Umbilical cord (tissue), 1 donor: ENCODE measurements at regions not wholly inside any gene's neighbourhood (a gene's known extent, or its start where the extent isn't known, plus 50 kb on each side); places are given as distances from the start of the nearest gene placed in this dataset.
"Not testable (repeated sequence)": the region's sequence is repeated elsewhere in the genome, so short reads cannot be mapped to it uniquely, and the experiment has no call there.

ENCODE experiments used
- DNase-seq: peaks from one replicate; pipeline ENCODE4 v3.0.0-alpha.2; 2015; ENCODE audit warnings: low spot score

DNA sequence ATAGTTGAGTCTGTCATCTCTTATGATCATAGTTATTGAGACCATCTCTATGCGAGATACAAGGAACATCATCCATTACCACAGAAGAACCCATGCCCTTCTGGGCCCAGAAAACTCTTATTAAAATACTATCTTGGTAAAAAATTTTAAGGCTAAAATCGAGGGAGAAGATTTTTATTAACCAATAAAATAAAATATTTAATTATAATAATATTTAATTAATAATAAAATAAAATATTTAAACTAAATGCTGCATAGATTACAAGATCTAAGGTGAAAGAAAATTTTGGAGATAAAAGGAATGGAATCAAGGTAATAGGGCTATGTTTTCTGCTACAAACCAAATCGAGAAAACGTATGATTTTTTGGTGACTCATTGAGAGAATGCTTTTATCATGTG is 540.2 kb downstream of the KCNH5 start:
- DNase-seq, result no peak

DNA sequence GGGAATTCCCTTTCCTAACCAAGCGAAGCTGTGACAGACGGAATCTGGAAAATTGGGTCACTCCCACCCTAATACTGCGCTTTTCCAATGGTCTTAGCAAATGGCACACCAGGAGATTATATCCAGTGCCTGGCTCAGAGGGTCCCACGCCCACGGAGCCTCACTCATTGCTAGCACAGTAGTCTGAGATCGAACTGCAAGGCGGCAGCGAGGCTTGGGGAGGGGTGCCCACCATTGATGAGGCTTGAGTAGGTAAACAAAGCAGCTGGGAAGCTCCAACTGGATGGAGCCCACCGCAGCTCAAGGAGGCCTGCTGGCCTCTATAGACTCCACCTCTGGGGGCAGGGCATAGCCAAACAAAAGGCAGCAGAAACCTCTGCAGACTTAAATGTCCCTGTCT is 523.9 kb downstream of the KCNH5 start:
- DNase-seq, result not testable (repeated sequence)

DNA sequence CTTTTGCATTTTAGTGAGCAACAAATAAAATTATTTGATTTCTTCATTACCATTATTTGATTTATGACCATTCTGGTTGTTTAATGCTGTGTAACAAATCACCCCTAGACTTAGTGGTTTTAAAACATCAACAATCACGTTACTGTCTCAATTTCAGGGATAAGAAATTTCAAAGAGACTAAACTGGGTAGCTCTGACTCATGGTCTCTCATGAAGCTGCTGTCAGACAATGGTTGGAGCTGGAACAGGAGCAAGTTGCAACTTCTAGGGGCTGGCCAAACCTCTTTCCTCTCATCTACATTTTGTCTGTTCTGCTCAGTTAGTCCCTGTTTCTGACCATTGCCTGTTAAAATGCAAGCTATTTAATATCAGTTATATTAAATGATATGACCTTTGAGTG is 517.0 kb downstream of the KCNH5 start:
- peak; percentile 20 for DNase-seq

DNA sequence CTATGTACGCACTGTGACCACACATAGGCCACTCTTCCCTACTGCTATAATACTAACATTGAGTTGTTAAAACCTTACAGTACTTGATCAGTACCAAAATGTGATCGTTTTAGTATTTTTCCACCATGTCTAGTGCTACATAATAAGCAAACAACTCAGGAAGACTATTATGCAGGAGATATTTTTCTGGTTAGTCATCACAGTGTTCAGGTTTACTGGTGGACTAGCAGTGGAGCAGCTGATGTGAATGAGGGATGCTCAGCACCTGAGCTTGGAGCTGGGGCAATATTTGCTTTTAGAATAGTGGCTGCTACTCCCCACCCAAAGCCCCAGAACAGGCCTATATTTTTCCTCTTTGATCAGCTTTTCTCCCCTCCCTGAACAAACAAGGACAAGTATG is 513.1 kb downstream of the KCNH5 start:
- DNase-seq, result no peak

DNA sequence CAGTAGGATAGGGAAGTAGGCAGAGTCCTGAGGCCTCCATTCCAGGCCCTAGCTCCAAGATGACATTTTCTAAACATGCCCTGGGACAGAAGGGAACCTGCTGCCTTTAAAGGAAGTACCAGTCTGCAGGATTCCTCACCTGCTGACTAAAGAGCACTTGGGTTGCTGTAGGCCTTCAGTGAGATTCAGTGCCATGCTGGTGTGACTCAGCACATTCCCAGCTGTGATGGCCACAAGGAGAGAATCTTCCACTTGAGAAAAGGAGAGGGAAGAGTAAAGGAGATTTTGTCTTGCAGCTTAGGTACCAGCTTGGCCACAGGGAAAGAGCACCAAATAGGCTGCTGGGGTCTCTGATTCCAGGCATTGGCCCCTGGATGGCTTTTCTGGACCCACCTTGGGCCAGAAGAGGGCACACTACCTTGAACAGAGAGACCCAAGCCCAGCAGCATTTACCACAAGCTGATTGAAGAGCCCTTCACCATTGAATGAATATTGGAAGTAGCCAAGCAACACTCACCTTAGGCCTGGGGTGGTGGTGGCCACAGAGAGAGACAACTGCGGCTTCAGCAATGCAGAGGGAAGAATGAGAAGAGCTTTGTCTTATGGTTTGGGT is 498.3 kb downstream of the KCNH5 start:
- no peak for DNase-seq

DNA sequence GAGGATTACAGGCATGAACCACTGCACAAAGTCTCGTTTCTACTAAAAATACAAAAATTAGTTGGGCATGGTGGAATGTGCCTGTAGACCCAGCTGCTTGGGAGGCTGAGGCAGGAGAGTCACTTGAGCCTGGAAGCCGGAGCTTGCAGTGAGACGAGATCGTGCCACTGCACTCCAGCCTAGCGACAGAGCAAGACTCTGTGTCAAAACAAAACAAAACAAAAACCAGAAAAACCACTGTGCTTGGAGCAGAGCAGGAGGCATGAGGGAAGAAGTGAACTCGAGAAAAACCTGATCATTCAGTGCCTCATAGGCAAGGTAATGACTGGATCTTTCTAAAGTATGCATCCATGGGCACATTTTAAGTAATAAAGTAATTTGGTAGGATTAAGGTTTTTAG is 487.8 kb downstream of the KCNH5 start:
- no peak for DNase-seq

DNA sequence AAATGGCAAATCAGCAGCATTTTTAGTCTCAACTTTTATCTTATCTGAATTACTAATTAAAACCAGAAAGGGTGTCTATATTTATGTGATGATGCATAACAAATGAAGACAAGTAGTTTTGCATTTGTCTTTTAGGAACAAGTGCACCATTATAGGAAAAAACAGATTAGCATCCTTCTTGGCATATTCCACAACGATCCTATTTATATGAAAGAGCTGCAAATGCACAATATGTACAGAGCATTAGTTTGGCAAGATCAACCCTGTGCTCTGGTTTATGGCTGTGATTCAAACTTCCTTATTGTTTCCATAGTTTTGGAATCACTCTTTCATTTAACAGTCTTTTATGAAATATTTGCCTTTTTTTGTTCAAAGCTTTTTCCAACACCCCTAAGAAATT is 486.8 kb downstream of the KCNH5 start:
- no peak for DNase-seq

DNA sequence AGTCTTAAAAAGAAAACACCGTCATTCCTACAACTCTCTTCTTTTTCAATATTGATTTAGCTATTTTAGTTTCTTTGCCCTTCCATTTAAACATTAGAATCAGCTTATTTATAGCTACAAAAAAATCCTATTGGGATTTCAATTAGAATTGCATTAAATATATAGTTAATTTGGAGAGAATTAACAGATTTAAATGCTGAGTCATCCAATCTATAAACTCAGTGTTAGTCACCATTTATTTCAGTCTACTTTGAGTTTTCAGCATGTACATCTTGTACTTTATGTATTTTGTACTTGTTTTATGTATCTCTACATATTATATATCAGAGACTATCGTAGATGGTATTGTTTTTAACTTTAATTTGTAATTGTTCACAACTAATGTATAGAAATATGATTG is 460.0 kb downstream of the KCNH5 start:
- no peak for DNase-seq

DNA sequence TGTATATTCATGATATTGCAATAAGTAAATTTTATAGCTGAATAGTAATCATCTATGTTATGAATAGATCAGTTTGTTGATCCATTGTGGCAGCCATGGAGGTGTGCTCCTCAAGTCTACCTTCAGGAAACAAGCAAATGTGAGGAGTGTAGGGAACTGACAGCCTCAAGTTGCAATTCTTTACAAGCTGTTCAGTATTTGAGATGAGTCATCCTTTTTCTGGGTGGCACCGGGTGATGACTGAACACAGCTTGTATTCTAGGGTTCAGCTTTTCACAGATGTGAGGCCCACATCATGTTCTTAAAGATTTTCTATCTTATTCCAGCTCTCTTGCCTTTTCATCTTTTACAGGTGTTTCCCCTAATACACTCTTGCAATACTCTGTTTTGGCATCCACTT is 452.4 kb downstream of the KCNH5 start:
- DNase-seq, result no peak

DNA sequence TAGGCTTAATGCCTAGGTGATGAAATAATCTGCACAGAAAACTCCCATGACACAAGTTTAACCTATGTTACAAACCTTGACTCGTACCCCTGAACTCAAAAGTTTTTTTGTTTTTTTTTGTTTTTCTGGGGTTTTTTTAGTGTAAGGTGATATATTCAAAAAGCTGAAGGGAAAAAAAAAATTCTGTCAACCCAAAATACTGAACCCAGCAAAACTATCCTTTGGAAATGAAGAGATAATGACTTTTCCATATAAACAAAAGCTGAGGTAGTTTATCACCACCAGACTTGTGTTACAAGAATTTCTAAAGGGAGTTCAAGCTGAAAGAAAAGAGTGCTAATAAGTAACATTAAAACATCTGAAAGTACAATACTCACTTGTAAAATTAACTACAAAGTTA is 448.1 kb downstream of the KCNH5 start:
- DNase-seq, result no peak

DNA sequence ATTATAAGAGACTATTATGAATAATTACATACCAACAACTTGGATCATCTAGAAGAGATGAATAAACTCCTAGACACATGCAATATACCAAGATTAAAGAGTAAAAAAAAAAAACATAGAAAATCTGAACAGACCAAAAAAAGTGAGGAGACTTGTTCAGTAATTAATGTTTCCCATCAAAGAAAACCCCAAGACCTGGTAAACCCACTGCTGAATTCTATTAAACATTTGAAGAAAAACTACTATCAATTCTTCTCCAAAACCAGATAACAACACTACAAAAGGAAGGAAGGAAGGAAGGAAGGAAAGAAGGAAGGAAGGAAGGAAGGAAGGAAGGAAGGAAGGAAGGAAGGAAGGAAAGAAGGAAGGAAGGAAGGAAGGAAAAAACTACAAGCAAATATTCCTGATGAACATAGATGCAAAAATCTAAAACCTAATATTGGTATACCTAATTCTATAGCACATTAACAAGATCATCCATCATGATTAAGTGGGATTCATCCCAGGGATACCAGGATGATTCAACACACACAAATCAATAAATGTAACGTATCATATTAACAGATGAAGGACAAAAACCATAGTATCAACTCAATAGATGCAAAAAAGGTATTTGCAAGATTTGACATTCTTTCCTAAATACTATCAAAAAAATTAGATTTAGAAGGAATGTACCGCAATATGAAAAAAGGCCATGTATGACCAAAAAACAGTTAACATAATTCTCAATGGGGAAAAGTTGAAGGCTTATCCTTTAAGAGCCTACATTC is 445.5 kb downstream of the KCNH5 start:
- DNase-seq, result no peak

DNA sequence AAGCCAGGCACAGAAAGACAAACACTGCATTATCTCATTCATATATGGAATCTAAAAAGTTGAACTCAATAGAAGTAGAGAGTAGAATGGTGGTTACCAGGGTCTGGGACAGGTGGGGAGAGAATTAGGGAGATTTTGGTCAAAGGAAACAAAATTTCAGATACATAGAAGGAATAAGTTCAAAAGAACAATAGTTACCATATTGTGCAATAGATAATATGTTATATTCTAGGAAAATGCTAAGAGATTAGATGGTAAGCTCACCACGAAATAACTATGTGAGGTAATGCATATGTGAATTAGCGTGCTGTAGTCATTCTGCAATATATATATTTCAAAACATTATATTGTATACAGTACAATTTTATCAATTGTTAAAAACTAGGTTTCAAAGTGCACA is 442.5 kb downstream of the KCNH5 start:
- DNase-seq, result no peak

DNA sequence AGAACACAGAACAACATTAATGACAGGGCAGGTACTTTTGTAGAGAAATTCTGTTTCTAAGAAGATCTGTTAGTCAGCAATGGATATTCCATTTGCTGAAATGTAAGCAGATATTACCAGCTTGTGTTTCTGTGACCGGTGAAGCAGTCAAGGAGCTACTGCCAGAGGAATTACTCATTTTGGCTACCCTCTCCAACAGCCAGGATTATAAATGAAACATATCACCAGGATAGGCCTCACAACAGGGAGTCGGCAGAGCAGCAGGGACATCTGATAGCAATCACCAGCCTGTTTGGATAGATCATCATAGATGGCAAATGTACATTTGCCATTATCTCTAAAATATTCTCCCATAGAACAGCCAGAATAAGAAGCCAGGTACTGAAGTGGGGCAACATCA is 440.7 kb downstream of the KCNH5 start:
- DNase-seq, result peak; percentile 12

DNA sequence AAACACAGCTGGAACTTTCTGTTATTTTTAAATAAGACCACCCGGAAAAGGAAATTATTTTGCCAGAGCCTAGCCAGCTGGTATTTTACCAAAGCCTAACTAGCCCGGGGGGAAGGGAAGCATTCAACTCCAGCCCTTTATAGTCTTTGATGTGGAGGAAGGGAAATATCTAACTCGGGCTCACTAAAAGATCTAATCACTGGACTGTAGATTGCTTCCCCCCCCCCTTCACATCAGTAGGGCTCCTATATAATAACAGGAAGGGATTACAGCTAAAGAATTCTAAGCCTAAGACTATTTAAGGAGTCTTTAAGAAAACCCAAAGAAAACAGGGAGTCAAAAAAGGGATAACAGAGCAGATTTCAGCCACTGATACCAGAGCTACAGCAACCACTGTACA is 431.1 kb downstream of the KCNH5 start:
- no peak for DNase-seq

DNA sequence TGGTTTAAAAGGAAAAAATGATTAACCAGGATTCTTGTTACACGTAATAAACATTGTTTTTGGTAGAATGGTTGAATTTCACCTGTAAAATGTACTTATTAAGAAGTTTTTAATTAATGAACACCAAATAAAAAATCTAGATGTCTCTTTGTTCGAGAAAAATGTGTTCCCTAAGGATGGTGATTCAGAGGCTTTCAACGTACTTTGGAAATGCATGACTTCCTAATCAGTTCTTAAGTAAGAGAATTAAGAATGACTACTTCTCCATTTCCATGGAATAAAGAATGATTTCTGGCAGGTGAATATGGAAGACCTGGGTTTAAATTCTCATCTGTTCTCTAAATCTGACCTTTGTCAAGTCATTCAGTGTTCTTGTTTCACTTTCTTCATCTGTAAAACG is 428.6 kb downstream of the KCNH5 start:
- no peak for DNase-seq

DNA sequence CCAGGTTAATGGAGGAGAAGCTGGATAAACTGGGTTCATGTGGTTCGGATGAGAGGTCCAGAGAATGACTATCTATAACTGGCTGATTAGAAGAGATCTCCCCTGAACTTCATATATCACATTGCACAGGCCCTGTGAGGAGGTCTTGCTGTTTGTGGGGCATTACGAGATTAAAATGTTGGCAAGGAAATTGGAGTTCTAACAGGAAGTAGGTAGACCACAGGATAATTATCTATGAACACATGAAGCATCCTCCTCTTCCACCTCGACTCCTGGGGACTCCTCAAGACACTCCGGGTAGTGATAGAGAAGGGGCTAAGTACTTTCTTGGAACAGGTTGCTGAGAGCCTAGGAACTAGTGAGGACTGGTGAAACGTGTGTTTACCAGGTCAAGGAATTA is 418.8 kb downstream of the KCNH5 start:
- no peak for DNase-seq

DNA sequence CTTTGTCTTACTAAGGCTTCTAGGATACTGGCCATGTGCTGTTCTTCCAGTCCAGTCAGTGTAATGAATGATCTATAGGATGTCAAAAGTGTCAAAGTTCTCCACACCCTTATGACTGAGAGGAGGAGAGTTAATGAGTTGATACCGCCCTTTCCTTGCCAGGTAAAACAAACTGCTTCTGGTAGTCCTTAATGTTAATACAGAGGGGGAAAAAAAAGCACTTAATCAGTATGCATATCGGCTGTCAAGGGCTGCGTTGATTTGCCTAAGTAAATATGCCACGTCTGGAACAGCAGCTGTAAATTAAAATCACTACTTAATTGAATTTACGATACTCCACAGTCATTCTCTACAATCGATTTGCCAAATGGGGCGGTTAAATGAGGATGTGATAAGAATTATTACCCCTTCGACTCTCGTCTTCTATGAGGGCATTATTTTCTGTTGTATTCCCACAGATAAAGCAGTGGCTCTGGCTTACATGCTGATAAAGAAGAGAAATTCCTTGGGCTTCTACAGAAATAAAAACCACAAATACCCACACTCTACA is 416.0 kb downstream of the KCNH5 start:
- no peak for DNase-seq

DNA sequence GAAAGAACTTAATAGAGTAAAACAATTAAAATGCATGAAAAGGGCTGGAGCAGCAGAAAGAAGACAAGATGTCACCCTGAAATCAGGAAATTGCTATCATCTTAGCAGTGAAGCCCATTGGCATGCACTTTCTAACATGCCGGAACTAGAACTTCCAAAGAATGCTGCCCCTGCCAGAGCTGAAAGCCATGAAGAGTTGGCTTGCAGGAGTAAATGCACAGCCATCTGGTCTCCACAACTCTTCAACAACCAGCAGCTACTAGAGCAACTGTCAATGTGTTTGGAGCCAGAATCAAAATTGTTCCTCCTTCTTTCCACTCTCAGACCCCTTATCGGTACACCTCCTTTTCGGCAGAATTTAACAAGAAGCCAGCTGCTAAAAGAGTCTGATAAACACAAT is 414.1 kb downstream of the KCNH5 start:
- no peak for DNase-seq

DNA sequence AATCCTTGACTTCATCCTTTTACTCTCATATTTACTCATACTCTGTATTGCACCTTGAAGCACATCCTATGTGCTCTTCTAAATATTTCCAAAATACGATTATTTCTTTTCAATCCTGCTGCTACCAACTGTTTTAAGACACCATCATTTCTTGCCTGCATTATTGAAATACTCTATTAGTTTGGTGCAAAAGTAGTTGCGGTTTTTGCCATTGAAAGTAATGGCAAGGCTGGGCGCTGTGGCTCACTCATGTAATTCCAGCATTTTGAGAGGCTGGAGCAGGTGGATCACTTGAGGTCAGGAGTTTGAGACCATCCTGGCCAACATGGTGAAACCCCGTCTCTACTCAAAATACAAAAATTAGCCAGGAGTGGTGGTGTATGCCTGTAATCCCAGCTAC is 412.5 kb downstream of the KCNH5 start:
- DNase-seq, result no peak

DNA sequence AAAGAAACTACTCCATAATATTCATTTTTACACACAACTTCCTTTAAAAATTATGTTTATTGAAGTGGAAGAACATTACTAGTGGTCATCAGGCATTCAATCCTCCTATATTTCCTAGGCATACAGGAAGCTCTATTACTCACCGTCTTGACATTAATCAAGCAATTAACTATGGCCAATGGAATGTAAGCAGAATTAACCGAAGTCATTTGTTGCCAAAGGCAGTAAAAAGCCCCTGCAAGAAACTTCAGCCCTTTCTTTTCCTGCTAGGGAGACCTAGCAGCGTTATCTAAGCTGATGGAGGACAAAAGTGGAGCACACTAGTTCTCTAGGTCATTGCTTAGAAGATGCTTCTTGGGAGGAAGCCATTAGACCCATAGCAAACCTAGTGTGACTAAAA is 399.6 kb downstream of the KCNH5 start:
- DNase-seq, result no peak
